Suprapubic skin (tissue), 4 donors: ENCODE measurements at regions not wholly inside any gene's neighbourhood (a gene's known extent, or its start where the extent isn't known, plus 50 kb on each side); places are given as distances from the start of the nearest gene placed in this dataset.

Experiments
- CTCF ChIP-seq, 2 donors: fragments of 200-600 bp in 1 of 2; fragments of 450-650 bp in 1 of 2; sonication (generic) in 1 of 2; IDR thresholded peaks; one replicate each; pipeline ENCODE4 v1.5.1; 2016 to 2019; ENCODE audit warnings: antibody characterized with exemption in 2 of 2, mild to moderate bottlenecking in 1 of 2, moderate library complexity in 1 of 2
- EP300 ChIP-seq: sonication (generic); formaldehyde crosslinking; IDR thresholded peaks from one replicate; pipeline ENCODE4 v1.6.1; 2017; ENCODE audit warnings: antibody characterized with exemption
- POLR2A ChIP-seq, 2 donors: fragments of 450-650 bp; IDR thresholded peaks; one replicate each; pipeline ENCODE4 v1.6.1; 2017; ENCODE audit warnings: antibody characterized with exemption in 2 of 2, mild to moderate bottlenecking in 2 of 2, moderate library complexity in 2 of 2
- POLR2AphosphoS5 ChIP-seq, 3 donors: sonication (generic); formaldehyde crosslinking; IDR thresholded peaks; one replicate each; pipeline ENCODE4 v1.6.1; 2017; ENCODE audit warnings: antibody characterized with exemption in 3 of 3

GRCh38 chr2:126513033-126513432 lies 142.9 kb upstream of the GYPC start:
- TF ChIP-seq POLR2A (IDR thresholded peaks at IDR 0.05) (no peak), CTCF (IDR thresholded peaks at IDR 0.05) (no peak), EP300 (no peak), POLR2AphosphoS5 (IDR thresholded peaks at IDR 0.05) (no peak)
